ENCODE measurements at regions not wholly inside any gene's neighbourhood (a gene's known extent, or its start where the extent isn't known, plus 50 kb on each side); places are given as distances from the start of the nearest gene placed in this dataset.

DNA sequence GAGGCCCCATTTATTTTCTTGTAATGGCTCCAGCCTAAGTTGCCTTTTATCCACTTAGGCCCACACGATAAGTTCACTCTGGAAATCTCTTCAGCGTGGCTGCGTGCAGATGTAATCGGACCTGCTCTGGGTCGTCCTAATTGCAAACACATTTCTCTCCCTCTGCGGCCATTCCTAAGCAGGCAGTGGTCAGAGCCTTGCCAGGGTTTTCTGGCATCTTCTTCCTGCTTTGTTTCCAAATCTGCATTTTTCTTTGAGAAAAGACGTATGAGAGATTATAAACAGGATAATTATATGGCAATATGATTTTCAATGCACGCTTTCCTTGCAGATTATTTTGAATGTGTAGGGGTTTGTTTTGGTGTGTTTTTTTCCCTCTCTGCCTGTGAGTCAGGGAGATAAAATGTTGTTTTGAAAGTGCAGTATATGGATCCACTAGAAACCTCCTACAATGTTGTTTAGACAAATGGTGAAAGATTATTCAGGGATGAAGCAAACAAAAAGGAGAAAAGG is 239.4 kb upstream of the TANK start:
- no peak overlapping the region for H3K4me3 ChIP-seq
- in situ Hi-C loops (cut with MboI; ENCODE audit: low pct_unique_long_range_greater_than_20kb in 2 of 9, low sequenced_read_pairs in 9 of 9, unreplicated experiment in 9 of 9) = no loop called here
- H3K27ac ChIP-seq = no peak overlapping the region
- ATAC-seq (replicated peaks in 6 of 8) = peak in 3 of 8 experiments; percentile 73 to 86 (median 86)
- WGBS, 10 experiments = 0 to 91% (median 80%) methylated on average over 2 to 8 of the region's 8 CpGs; no CpG with 5 or more reads in 1 of the 10 experiments
- H3K4me1 ChIP-seq (replicated peaks in 1 of 2) = peaks cover 0 to 8% of the 10 kb centered on the region in 2 donors

DNA sequence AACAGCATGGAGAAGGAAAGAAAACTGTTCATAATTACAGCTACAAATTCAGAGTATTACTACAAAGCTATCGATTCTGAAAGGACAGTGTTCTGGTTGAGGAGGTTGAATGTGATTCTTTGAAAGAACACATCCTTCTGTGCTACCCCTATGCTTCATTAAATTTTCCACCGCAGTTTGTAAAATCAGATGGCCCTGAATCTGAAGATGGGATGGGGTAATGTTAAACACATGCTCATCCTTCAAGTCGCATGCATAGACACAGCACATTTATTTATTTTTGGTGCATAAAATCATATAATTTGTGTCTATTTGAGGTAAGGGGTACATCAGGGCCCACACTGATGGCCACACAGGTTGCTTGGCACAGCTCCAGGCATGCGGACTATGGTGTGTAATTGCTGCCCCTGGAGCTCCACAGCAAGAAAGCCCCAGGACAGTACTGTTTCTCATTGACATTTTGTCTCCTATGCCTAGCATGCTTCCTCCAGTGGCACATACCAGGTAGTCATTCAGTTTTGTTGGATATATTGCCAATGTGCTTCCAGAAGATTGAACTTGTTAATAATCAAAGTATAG is 238.8 kb upstream of the TANK start:
- peak in 1 of 8 experiments; percentile 16 for ATAC-seq (replicated peaks in 6 of 8)

DNA sequence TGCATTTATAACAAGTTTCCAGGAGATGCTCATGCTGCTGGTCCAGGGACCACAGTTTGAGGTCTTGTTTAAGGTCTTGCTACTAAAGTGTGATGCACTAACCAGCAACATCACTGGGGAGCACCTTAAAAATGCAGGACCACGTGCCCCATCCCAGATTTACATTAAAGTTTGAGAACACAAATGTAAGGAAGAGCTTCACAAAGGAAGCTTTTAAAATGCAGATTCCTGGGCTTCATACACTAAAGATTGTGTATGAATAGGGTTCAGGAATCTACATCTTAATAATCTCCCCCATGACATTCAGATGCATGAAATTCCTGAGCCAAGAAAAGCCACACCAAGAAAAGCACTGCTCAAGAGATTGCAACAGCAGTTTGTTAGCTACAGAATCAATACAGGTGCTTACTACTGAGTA is 235.3 kb upstream of the TANK start:
- in situ Hi-C loops (cut with MboI; ENCODE audit: low pct_unique_long_range_greater_than_20kb in 2 of 9, low sequenced_read_pairs in 9 of 9, unreplicated experiment in 9 of 9) = no loop called here
- no peak overlapping the region for H3K4me3 ChIP-seq
- H3K4me1 ChIP-seq (replicated peaks in 1 of 2) = no peaks in the 10 kb centered on the region
- no peak overlapping the region for H3K27ac ChIP-seq
- 0 to 60% (median 24%) methylated on average over 1 of the region's 1 CpG; no CpG with 5 or more reads in 4 of the 10 experiments for WGBS, 10 experiments
- no peak for ATAC-seq (replicated peaks in 6 of 8)

More for the DNA sequence above, 238.8 kb upstream of the TANK start:
- 8 to 100% (median 81%) methylated on average over 2 to 4 of the region's 4 CpGs; no CpG with 5 or more reads in 2 of the 10 experiments for WGBS, 10 experiments
- in situ Hi-C loops (cut with MboI; ENCODE audit: low pct_unique_long_range_greater_than_20kb in 2 of 9, low sequenced_read_pairs in 9 of 9, unreplicated experiment in 9 of 9) = no loop called here
- Histone ChIP-seq H3K4me1 (replicated peaks in 1 of 2) (peaks cover 0 to 8% of the 10 kb centered on the region in 2 donors), H3K27ac (no peak overlapping the region), H3K4me3 (no peak overlapping the region)

DNA sequence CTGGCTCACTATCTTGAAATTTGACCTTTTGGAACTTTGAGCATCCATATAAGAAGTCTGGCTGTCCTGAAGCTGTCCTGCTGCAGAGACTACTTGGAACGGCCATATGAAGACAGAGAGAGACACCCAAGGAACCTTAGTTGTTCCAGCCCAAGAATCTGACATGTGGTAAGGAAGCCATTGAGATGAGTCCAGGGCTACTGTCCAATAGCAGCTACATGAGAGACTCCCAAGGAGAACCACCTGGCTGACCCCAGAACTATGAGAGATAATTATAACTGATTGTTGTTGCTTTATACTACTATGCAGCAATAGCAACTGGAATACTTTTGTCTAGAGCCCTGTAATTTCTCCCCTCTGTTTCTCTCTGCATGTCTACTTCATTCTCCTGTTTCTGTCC is 234.3 kb upstream of the TANK start:
- WGBS, 10 experiments = 57 to 100% (median 100%) methylated on average over 1 of the region's 1 CpG; no CpG with 5 or more reads in 6 of the 10 experiments
- Histone ChIP-seq H3K4me3 (no peak overlapping the region), H3K4me1 (replicated peaks in 1 of 2) (no peaks in the 10 kb centered on the region), H3K27ac (no peak overlapping the region)
- ATAC-seq (replicated peaks in 6 of 8) = no peak
- in situ Hi-C loops (cut with MboI; ENCODE audit: low pct_unique_long_range_greater_than_20kb in 2 of 9, low sequenced_read_pairs in 9 of 9, unreplicated experiment in 9 of 9) = no loop called here

DNA sequence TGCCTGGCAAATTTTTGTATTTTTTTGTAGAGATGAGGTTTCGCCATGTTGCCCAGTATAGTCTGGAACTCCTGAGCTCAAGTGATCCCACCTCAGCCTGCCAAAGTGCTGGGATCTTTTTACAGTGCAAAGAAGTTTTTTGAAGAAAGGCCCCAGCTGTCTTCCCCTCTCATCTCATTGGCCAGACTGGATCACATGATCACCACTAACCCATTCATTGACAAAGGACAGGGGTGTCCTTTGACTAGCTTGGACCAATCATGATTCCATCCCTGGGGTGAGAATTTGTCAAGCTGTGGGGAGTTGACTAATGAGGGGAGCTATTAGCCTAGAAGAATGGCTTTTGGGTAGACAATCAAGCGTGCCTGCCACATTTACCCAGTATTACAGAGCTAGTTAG is 232.9 kb upstream of the TANK start:
- Histone ChIP-seq H3K27ac (no peak overlapping the region), H3K4me3 (no peak overlapping the region), H3K4me1 (replicated peaks in 1 of 2) (no peaks in the 10 kb centered on the region)
- 100% methylated on average over 1 of the region's 2 CpGs; no CpG with 5 or more reads in 7 of the 10 experiments for WGBS, 10 experiments
- ATAC-seq (replicated peaks in 6 of 8) = no peak
- in situ Hi-C loops (cut with MboI; ENCODE audit: low pct_unique_long_range_greater_than_20kb in 2 of 9, low sequenced_read_pairs in 9 of 9, unreplicated experiment in 9 of 9) = no loop called here

DNA sequence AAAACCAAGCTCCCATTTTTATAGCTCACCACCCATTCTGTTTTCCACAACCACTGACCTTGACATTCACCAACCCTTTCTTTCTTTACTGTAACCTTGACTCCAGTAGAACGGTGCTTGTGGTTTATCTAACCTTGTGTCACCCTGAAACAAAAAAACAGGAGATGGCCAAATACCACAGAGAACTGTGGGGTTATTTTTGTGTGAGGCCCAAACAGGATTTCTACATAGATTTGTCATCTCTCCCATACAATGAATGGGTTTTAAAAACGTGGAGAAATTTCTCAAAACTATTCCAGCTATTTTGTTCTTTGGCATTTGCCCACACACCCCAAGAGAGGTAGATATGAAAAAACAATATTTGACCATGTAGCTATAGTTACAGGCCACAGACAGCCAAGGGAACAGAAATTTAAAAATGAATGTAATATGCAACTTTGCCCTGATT is 231.3 kb upstream of the TANK start:
- H3K4me1 ChIP-seq (replicated peaks in 1 of 2) = no peaks in the 10 kb centered on the region
- in situ Hi-C loops (cut with MboI; ENCODE audit: low pct_unique_long_range_greater_than_20kb in 2 of 9, low sequenced_read_pairs in 9 of 9, unreplicated experiment in 9 of 9) = no loop called here
- no peak overlapping the region for H3K27ac ChIP-seq
- H3K4me3 ChIP-seq = no peak overlapping the region
- 17 to 100% (median 68%) methylated on average over 1 to 2 of the region's 2 CpGs; no CpG with 5 or more reads in 2 of the 10 experiments for WGBS, 10 experiments
- ATAC-seq (replicated peaks in 6 of 8) = no peak

DNA sequence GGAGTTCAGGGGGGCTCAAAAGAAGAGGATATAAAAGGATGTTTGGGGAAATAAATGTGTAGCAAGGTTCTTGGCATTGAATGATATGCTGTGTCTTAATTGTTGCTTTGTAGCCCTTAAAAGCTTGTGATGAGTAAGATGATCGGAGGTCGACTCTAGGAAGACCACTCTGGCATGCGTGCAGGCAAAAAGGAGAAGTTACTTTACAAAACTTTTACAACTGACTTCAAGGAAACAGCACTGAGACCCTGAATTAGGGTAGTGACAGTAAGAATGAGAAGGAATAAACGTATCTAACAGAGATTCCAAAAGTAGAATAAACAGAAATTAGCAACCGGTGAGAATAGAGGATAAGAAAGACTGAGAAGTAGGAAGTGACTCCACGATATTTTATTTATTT is 228.7 kb upstream of the TANK start:
- H3K4me3 ChIP-seq = no peak overlapping the region
- ATAC-seq (replicated peaks in 6 of 8) = no peak
- 79 to 96% (median 87%) methylated on average over 3 to 6 of the region's 6 CpGs; no CpG with 5 or more reads in 1 of the 10 experiments for WGBS, 10 experiments

DNA sequence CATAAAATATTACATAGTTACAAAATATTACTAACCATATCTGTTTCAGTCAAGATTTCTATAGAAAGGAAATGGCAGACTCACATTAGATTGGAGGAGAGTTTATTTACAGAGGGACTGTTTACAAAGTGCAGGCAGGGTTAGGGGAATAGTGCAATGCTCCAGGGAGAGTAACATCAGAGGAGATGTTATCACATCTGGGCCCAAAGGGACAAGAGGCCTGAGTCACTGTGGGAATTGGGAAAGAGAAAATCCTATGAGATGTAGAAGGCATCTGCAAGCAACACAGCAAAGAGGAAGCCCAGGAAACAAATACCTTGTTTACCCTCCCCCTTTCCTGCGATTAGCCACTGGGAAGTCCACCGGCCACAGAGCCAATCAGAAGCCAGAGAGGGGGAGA is 227.3 kb upstream of the TANK start:
- no peak for ATAC-seq (replicated peaks in 6 of 8)
- H3K4me1 ChIP-seq (replicated peaks in 1 of 2) = no peaks in the 10 kb centered on the region
- no peak overlapping the region for H3K4me3 ChIP-seq
- no peak overlapping the region for H3K27ac ChIP-seq
- WGBS, 10 experiments = 80 to 100% (median 89%) methylated on average over 1 to 2 of the region's 2 CpGs; no CpG with 5 or more reads in 2 of the 10 experiments
- in situ Hi-C loops (cut with MboI; ENCODE audit: low pct_unique_long_range_greater_than_20kb in 2 of 9, low sequenced_read_pairs in 9 of 9, unreplicated experiment in 9 of 9) = no loop called here

More for the DNA sequence above, 228.7 kb upstream of the TANK start:
- H3K27ac ChIP-seq = no peak overlapping the region
- in situ Hi-C loops (cut with MboI; ENCODE audit: low pct_unique_long_range_greater_than_20kb in 2 of 9, low sequenced_read_pairs in 9 of 9, unreplicated experiment in 9 of 9) = no loop called here
- H3K4me1 ChIP-seq (replicated peaks in 1 of 2) = no peaks in the 10 kb centered on the region

DNA sequence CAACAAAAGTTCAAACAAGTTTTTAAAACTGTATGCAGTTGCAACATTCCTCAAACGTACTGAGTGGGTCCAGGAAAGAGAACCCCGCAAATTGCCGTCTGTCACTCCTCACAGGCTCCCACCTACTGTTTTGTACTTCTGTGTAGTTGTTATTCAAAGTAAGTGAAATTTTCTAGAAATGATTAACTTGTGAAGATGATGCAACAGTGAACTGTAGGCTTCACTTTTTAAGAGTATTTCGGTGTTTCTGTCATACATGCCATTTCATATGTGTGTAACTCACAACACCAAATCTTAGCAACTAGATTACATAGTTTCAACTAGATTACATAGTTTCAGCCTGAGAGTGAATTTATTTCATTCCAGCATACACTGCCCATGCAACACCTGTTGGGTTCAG is 226.0 kb upstream of the TANK start:
- H3K4me3 ChIP-seq = no peak overlapping the region
- ATAC-seq (replicated peaks in 6 of 8) = no peak
- WGBS, 10 experiments = 58 to 100% (median 84%) methylated on average over 1 to 4 of the region's 4 CpGs; no CpG with 5 or more reads in 1 of the 10 experiments
- no peak overlapping the region for H3K27ac ChIP-seq
- in situ Hi-C loops (cut with MboI; ENCODE audit: low pct_unique_long_range_greater_than_20kb in 2 of 9, low sequenced_read_pairs in 9 of 9, unreplicated experiment in 9 of 9) = no loop called here
- no peaks in the 10 kb centered on the region for H3K4me1 ChIP-seq (replicated peaks in 1 of 2)

DNA sequence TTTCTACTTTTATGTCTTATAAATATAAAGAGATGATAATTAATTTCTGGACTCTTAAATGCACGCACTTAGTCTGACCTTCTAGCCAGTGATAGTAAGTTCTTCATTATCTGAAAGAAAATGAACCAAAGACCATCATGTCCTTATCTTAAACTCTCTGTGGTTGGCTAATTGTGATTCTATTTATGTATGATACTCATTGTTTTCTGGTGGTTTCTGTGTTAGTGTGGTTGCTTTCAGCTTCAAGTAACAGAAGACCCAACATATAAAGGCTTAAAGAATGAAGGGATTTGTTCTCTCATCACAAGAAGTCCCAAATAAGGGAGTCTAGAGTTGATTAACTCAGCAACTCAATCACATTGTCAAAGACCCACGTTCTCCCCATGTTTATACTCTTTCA is 225.2 kb upstream of the TANK start:
- WGBS, 10 experiments = 43 to 100% (median 77%) methylated on average over 1 to 2 of the region's 2 CpGs
- in situ Hi-C loops (cut with MboI; ENCODE audit: low pct_unique_long_range_greater_than_20kb in 2 of 9, low sequenced_read_pairs in 9 of 9, unreplicated experiment in 9 of 9) = no loop called here
- no peak for ATAC-seq (replicated peaks in 6 of 8)
- no peak overlapping the region for H3K4me3 ChIP-seq
- no peaks in the 10 kb centered on the region for H3K4me1 ChIP-seq (replicated peaks in 1 of 2)
- H3K27ac ChIP-seq = no peak overlapping the region

DNA sequence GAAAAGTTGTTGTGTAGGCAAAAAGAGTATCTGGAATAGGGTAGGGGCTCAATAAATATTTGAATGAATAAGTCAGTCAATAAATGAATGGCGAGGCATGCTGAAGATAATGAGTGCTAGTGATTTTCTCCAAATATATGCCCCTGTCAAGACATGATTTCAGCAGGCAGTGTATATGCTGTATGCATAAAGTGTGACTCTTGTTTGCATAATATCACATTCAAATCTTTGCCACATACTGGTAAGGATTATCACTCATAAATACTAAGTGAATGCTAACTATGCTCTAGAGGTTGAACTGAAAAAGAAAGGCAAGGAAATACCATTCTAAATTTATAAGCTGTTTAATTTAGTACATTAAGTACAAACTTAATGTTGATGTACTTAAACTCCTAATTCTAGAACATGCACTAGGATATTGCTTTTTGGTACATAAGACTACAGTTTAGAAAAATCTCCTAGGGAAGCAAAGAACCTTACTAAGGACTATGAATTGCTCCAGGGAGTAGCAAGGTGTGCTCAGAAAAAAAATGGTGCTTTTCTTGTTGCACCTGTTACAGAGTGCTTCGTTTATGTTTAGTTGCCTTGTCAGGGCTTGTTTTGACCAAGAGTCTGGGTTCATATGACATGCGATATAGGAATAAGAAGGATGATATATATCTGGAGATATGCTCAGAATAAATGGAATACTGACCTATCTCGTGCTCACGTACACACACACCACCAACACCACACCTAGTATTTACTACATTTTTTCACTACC is 224.0 kb upstream of the TANK start:
- no peak overlapping the region for H3K4me3 ChIP-seq
- ATAC-seq (replicated peaks in 6 of 8) = peak in 1 of 8 experiments; percentile 92
- H3K27ac ChIP-seq = no peak overlapping the region
- no peaks in the 10 kb centered on the region for H3K4me1 ChIP-seq (replicated peaks in 1 of 2)
- in situ Hi-C loops (cut with MboI; ENCODE audit: low pct_unique_long_range_greater_than_20kb in 2 of 9, low sequenced_read_pairs in 9 of 9, unreplicated experiment in 9 of 9) = no loop called here
- 17 to 95% (median 84%) methylated on average over 1 to 5 of the region's 5 CpGs; no CpG with 5 or more reads in 1 of the 10 experiments for WGBS, 10 experiments

DNA sequence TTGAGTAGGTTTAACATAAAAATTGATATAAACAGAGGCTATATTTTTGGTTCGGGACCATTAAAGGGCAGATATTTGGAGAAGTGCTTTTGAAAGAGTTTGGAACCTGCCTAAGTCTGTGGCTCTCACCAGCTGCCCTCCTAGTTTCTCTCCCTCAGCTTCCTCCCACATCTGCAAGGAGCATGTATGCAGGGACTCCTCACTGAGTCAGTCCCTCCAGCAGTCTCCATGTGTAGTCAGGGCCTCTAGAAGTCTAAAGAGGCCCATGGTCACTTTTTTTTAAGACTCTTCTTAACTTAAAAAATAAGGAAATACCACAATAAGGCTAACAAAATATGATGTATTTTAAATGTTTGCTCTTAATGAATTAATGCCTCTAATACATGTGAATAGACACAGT is 220.0 kb upstream of the TANK start:
- no peak overlapping the region for H3K27ac ChIP-seq
- no peak overlapping the region for H3K4me3 ChIP-seq
- peak in 2 of 8 experiments; percentile 32 to 48 for ATAC-seq (replicated peaks in 6 of 8)
- peaks cover 0 to 10% of the 10 kb centered on the region in 2 donors for H3K4me1 ChIP-seq (replicated peaks in 1 of 2)
- 20 to 90% (median 69%) methylated on average over 1 of the region's 1 CpG; no CpG with 5 or more reads in 3 of the 10 experiments for WGBS, 10 experiments
- in situ Hi-C loops (cut with MboI; ENCODE audit: low pct_unique_long_range_greater_than_20kb in 2 of 9, low sequenced_read_pairs in 9 of 9, unreplicated experiment in 9 of 9) = no loop called here

DNA sequence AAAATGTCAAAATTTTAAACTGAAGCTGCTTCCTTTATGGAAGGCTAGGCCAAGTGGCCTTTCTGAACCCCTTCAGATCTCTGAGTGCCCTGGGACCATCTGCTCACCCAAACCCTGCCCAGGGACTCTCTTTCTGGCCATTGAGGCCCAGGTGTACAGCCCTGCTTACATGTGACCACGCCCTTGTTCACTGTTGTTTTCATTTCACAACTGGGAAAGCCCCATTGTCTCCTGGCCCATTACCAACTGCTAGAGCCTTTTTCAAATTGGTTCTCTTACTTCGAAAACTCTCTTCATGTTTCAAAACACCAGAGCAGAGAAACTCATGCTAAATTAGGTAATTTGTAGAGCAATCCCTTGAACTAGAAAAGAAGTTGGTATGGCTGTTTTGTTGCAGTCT is 219.5 kb upstream of the TANK start:
- H3K4me1 ChIP-seq (replicated peaks in 1 of 2) = peaks cover 0 to 10% of the 10 kb centered on the region in 2 donors
- ATAC-seq (replicated peaks in 6 of 8) = peak in 1 of 8 experiments; percentile 13
- 38 to 100% (median 78%) methylated on average over 1 to 2 of the region's 2 CpGs; no CpG with 5 or more reads in 2 of the 10 experiments for WGBS, 10 experiments

More for the DNA sequence above, 219.5 kb upstream of the TANK start:
- in situ Hi-C loops (cut with MboI; ENCODE audit: low pct_unique_long_range_greater_than_20kb in 2 of 9, low sequenced_read_pairs in 9 of 9, unreplicated experiment in 9 of 9) = no loop called here
- Histone ChIP-seq H3K4me3 (no peak overlapping the region), H3K27ac (no peak overlapping the region)
